ENCODE measurements at regions not wholly inside any gene's neighbourhood (a gene's known extent, or its start where the extent isn't known, plus 50 kb on each side); places are given as distances from the start of the nearest gene placed in this dataset.
"Not testable (repeated sequence)": the region's sequence is repeated elsewhere in the genome, so short reads cannot be mapped to it uniquely, and the experiment has no call there.

GRCh38 chr11:3511416-3512132, 130.2 kb downstream of the ART5 start:
- not testable (repeated sequence) for H3K9me3 ChIP-seq (ENCODE audit: control insufficient read depth, low read length); H3K36me3 ChIP-seq (ENCODE audit: control insufficient read depth, insufficient read depth, low read length); H3K4me3 ChIP-seq (ENCODE audit: low read length); H3K27me3 ChIP-seq (ENCODE audit: control insufficient read depth, insufficient read depth, low read length)
- H3K9ac ChIP-seq (ENCODE audit: low read length), result peak overlapping the region; percentile 45
- H3K4me1 ChIP-seq (ENCODE audit: control insufficient read depth, insufficient read depth, low read length), result peaks cover 17% of the 10 kb centered on the region

DNA sequence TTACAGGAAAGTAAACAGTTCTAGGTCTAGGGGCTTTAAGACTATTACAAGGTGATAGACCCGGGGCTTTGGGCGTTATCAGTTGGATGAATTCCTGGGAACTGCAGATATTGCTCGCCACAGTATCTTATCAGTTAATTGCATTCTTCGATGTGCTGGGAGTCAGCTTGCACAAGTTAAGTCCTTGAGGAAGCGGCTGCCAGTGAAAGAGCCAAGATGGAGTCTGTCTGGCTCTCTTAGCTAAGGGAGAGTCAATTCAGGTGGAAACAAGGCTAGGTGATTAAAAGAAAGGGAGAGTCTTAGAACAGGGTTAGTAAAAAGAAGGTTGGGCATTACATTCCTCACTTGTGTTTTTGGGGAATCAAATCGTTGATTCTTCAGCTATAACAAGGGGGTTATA, 130.6 kb upstream of the ZNF195 start:
- H3K9ac ChIP-seq (ENCODE audit: low read length); H3K36me3 ChIP-seq (ENCODE audit: control insufficient read depth, insufficient read depth, low read length); H3K4me3 ChIP-seq (ENCODE audit: low read length); H3K9me3 ChIP-seq (ENCODE audit: control insufficient read depth, low read length); H3K27me3 ChIP-seq (ENCODE audit: control insufficient read depth, insufficient read depth, low read length): not testable (repeated sequence)
- H3K4me1 ChIP-seq (ENCODE audit: control insufficient read depth, insufficient read depth, low read length), result peaks cover 17% of the 10 kb centered on the region

GRCh38 chr11:3499198-3499597, 120.3 kb upstream of the ZNF195 start:
- not testable (repeated sequence) for H3K27me3 ChIP-seq (ENCODE audit: control insufficient read depth, insufficient read depth, low read length); H3K9ac ChIP-seq (ENCODE audit: low read length); H3K36me3 ChIP-seq (ENCODE audit: control insufficient read depth, insufficient read depth, low read length); H3K4me1 ChIP-seq (ENCODE audit: control insufficient read depth, insufficient read depth, low read length); H3K9me3 ChIP-seq (ENCODE audit: control insufficient read depth, low read length); H3K4me3 ChIP-seq (ENCODE audit: low read length)

GRCh38 chr11:3498356-3498755, 119.4 kb upstream of the ZNF195 start:
- not testable (repeated sequence) for H3K36me3 ChIP-seq (ENCODE audit: control insufficient read depth, insufficient read depth, low read length); H3K9ac ChIP-seq (ENCODE audit: low read length); H3K4me1 ChIP-seq (ENCODE audit: control insufficient read depth, insufficient read depth, low read length); H3K9me3 ChIP-seq (ENCODE audit: control insufficient read depth, low read length); H3K4me3 ChIP-seq (ENCODE audit: low read length); H3K27me3 ChIP-seq (ENCODE audit: control insufficient read depth, insufficient read depth, low read length)

- H3K4me3 ChIP-seq (ENCODE audit: low read length); H3K4me1 ChIP-seq (ENCODE audit: control insufficient read depth, insufficient read depth, low read length); H3K9ac ChIP-seq (ENCODE audit: low read length); H3K27me3 ChIP-seq (ENCODE audit: control insufficient read depth, insufficient read depth, low read length); H3K36me3 ChIP-seq (ENCODE audit: control insufficient read depth, insufficient read depth, low read length); H3K9me3 ChIP-seq (ENCODE audit: control insufficient read depth, low read length): not testable (repeated sequence)
Observed at GRCh38 chr11:3493152-3493551, 114.2 kb upstream of the ZNF195 start.

DNA sequence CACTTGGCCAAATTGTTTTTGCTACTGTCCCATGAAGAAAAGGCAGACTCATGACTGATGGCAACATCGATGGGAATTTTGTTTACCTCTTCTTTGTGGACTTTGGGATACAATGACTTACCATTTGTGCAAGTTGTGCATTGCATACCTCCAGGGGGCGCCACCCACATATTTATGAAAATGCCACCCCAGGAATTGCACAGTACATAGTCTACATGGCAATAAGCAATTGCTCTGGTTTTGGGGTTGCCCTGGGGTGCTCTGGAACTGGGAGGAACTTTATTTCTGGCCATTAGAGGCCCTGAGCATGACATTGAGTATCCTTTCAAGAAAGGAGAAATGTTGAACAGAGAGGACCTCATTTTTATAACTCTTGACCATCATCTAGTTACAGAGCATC, 109.1 kb upstream of the ZNF195 start:
- H3K4me3 ChIP-seq (ENCODE audit: low read length); H3K36me3 ChIP-seq (ENCODE audit: control insufficient read depth, insufficient read depth, low read length); H3K9me3 ChIP-seq (ENCODE audit: control insufficient read depth, low read length): not testable (repeated sequence)

DNA sequence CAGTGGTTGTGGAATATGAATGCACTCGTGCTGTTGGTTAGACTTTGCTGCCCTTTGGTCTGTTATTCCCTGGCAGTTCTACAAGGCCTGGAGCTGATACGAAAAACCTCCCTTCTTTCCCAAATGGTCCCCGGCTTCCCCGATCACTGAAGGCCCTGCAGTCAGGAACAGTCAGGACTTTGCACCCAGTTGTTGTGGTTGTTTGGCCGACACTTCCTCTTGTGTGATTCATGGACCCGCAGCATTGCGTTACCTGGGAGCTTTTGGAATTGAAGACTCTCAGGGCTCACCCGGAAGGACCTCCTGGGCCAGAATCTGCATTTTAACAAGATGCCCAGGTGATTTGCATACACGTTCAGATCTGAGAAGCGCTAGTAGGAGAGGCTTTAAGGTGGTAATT, 106.8 kb upstream of the ZNF195 start:
- not testable (repeated sequence) for H3K9ac ChIP-seq (ENCODE audit: low read length); H3K4me3 ChIP-seq (ENCODE audit: low read length); H3K36me3 ChIP-seq (ENCODE audit: control insufficient read depth, insufficient read depth, low read length); H3K9me3 ChIP-seq (ENCODE audit: control insufficient read depth, low read length); H3K4me1 ChIP-seq (ENCODE audit: control insufficient read depth, insufficient read depth, low read length); H3K27me3 ChIP-seq (ENCODE audit: control insufficient read depth, insufficient read depth, low read length)

More for the DNA sequence above, 109.1 kb upstream of the ZNF195 start:
- H3K27me3 ChIP-seq (ENCODE audit: control insufficient read depth, insufficient read depth, low read length); H3K4me1 ChIP-seq (ENCODE audit: control insufficient read depth, insufficient read depth, low read length); H3K9ac ChIP-seq (ENCODE audit: low read length): not testable (repeated sequence)

GRCh38 chr11:3476937-3477885, 98.3 kb upstream of the ZNF195 start:
- H3K36me3 ChIP-seq (ENCODE audit: control insufficient read depth, insufficient read depth, low read length); H3K27me3 ChIP-seq (ENCODE audit: control insufficient read depth, insufficient read depth, low read length); H3K4me1 ChIP-seq (ENCODE audit: control insufficient read depth, insufficient read depth, low read length); H3K9me3 ChIP-seq (ENCODE audit: control insufficient read depth, low read length); H3K4me3 ChIP-seq (ENCODE audit: low read length): not testable (repeated sequence)
- H3K9ac ChIP-seq (ENCODE audit: low read length), result peak overlapping the region; percentile 55

DNA sequence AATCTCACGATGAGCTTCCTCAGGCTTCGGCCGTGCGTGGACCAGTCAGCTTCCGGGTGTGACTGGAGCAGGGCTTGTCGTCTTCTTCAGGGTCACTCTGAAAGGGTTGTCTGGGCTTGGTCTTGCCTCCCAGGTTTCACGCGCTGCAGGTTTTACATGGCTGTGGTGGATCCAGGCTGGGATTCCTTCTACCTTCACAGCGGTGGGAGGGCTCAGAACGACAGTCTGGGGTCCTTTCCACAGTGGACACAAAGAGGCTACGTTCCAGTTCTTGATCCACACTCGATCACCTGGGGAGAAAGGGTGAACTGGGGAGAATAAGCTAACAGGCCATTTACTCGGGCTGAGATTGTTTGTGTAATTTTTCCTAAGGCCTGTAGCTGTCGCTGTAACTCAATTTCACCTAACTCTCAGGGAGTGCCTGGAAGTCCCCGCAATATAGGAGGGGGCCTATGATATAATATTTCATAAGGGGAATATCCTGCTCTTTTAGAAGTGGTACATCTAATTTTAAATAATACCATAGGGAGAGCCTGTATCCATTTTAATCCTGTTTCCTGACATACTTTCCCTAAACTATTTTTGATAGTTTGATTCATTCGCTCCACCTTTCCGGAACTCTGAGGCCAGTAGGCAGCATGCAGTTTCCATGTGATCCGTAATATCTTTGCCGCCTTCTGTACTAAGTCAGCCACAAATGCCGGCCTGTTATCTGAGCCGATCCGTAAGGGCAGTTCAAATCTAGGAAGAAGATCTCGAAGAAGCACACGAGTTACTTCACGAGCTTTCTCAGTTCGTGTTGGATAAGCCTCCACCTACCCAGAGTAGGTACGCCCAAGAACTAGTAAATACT, 97.4 kb upstream of the ZNF195 start:
- H3K36me3 ChIP-seq (ENCODE audit: control insufficient read depth, insufficient read depth, low read length); H3K4me1 ChIP-seq (ENCODE audit: control insufficient read depth, insufficient read depth, low read length); H3K9me3 ChIP-seq (ENCODE audit: control insufficient read depth, low read length); H3K4me3 ChIP-seq (ENCODE audit: low read length); H3K27me3 ChIP-seq (ENCODE audit: control insufficient read depth, insufficient read depth, low read length): not testable (repeated sequence)
- H3K9ac ChIP-seq (ENCODE audit: low read length), result peak overlapping the region; percentile 55

- not testable (repeated sequence) for H3K9me3 ChIP-seq (ENCODE audit: control insufficient read depth, low read length); H3K9ac ChIP-seq (ENCODE audit: low read length); H3K36me3 ChIP-seq (ENCODE audit: control insufficient read depth, insufficient read depth, low read length); H3K4me1 ChIP-seq (ENCODE audit: control insufficient read depth, insufficient read depth, low read length); H3K4me3 ChIP-seq (ENCODE audit: low read length); H3K27me3 ChIP-seq (ENCODE audit: control insufficient read depth, insufficient read depth, low read length)
Observed at GRCh38 chr11:3468963-3469362, 90.0 kb upstream of the ZNF195 start.

DNA sequence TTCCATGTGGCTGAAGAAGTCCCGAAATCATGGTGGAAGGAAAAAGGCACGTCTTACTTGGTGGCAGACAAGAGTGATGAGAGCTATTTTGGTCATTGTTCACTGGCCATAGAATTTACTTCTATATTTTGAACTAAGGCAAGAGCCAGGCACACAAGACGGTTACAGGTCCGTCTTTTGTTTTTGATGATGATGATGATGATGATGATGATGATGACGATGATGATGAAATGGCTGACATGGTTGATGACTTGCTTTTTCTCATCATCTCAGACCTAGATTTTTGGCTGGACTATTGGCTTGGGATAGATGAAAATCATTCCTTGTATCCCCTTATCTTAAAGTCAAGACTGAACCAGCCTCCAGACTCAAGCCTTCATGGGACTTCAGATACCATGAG, 88.7 kb upstream of the ZNF195 start:
- not testable (repeated sequence) for H3K9me3 ChIP-seq (ENCODE audit: control insufficient read depth, low read length); H3K9ac ChIP-seq (ENCODE audit: low read length); H3K27me3 ChIP-seq (ENCODE audit: control insufficient read depth, insufficient read depth, low read length); H3K4me1 ChIP-seq (ENCODE audit: control insufficient read depth, insufficient read depth, low read length); H3K4me3 ChIP-seq (ENCODE audit: low read length); H3K36me3 ChIP-seq (ENCODE audit: control insufficient read depth, insufficient read depth, low read length)

DNA sequence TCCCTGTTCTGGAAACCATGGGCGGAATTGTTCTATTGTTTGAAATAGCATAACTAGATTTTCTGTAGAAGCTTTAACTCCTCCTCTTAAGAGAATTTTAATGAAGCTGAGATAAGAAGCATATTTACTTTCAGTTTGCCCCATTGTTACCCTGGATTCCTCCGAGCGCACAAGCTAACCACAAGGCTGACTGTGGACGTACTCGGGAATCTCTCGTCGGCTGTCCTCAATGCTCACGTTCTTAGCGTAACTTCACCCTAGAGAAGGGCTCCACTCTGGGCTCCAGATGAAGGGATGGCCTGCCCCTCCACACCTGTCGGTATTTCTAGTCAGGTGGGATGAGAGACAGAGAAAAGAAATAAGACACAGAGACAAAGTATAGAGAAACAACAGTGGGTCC, 76.7 kb upstream of the ZNF195 start:
- not testable (repeated sequence) for H3K27me3 ChIP-seq (ENCODE audit: control insufficient read depth, insufficient read depth, low read length); H3K4me3 ChIP-seq (ENCODE audit: low read length); H3K9me3 ChIP-seq (ENCODE audit: control insufficient read depth, low read length); H3K4me1 ChIP-seq (ENCODE audit: control insufficient read depth, insufficient read depth, low read length); H3K9ac ChIP-seq (ENCODE audit: low read length); H3K36me3 ChIP-seq (ENCODE audit: control insufficient read depth, insufficient read depth, low read length)
